Osteocyte (in vitro differentiated cells): ENCODE measurements at regions not wholly inside any gene's neighbourhood (a gene's known extent, or its start where the extent isn't known, plus 50 kb on each side); places are given as distances from the start of the nearest gene placed in this dataset.

Experiments used
- DNase-seq: peaks from one replicate; pipeline ENCODE4 v3.0.0; 2021; ENCODE audit warnings: mixed read lengths; ENCODE audit not compliant: unreplicated experiment; ENCODE audit errors: extremely low spot score
- H3K27ac Mint-ChIP-seq: one replicate; pipeline ENCODE4 v1.8.0; 2021; ENCODE audit warnings: mild to moderate bottlenecking, mixed read lengths; ENCODE audit not compliant: unreplicated experiment
- H3K27me3 Mint-ChIP-seq: one replicate; pipeline ENCODE4 v1.8.0; 2021; ENCODE audit warnings: mixed read lengths; ENCODE audit not compliant: unreplicated experiment
- H3K36me3 Mint-ChIP-seq: one replicate; pipeline ENCODE4 v1.8.0; 2021; ENCODE audit warnings: mixed read lengths; ENCODE audit not compliant: unreplicated experiment
- H3K4me1 Mint-ChIP-seq: one replicate; pipeline ENCODE4 v1.8.0; 2021; ENCODE audit warnings: mixed read lengths; ENCODE audit not compliant: unreplicated experiment
- H3K4me3 Mint-ChIP-seq: one replicate; pipeline ENCODE4 v1.8.0; 2021; ENCODE audit warnings: mild to moderate bottlenecking, moderate library complexity, mixed read lengths; ENCODE audit not compliant: unreplicated experiment
- H3K9me3 Mint-ChIP-seq: one replicate; pipeline ENCODE4 v1.8.0; 2021; ENCODE audit warnings: mixed read lengths; ENCODE audit not compliant: unreplicated experiment
- CTCF ChIP-seq: fragments of 200-600 bp; sonication (generic); IDR thresholded peaks from 2 replicates; pipeline ENCODE4 v1.5.0; 2021; ENCODE audit warnings: antibody characterized with exemption, mild to moderate bottlenecking, moderate library complexity

DNA sequence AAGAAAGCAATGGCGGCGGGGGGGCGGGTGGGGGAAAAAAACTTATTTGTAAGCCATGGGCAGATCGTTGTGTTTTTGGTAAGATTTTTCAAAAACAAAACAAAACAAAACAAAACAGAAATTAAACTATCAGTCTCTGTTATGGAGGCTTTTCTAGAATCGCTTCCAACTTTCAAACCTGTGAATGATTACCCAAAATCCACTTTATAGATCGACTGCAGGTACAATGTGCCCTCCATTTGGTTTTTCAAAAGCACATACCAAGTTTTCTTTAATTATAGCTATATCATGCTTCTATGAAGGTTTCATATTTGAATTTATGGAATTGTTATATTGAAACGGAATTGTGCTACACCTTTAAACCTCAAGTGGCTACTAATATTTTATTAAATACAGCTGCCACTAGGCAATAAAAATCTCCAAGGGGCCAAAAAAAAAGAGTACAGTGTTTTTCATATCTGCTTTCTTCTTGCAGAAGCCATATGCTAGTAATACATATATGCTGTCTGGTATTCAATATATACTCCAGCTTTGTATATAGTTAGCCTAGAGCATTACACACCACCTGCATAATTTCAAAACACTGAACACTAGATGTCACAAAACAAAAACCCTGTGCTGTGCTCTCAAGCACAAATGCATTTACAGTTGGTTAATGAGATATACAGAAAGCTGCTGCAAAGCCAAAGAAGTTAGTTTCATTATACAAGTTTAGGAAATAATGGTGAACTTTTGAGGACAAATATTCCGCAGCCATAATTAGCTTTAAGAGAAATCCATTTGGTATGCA lies 683.8 kb upstream of the NR2F2 start:
- H3K36me3 Mint-ChIP-seq, result no peaks in the 10 kb centered on the region
- no peak for DNase-seq
- no peaks in the 10 kb centered on the region for H3K27me3 Mint-ChIP-seq
- peaks cover 6% of the 10 kb centered on the region for H3K9me3 Mint-ChIP-seq
- H3K4me1 Mint-ChIP-seq, result no peaks in the 10 kb centered on the region
- no peak overlapping the region for H3K4me3 Mint-ChIP-seq
- no peak for TF ChIP-seq CTCF
- H3K27ac Mint-ChIP-seq, result no peak overlapping the region

DNA sequence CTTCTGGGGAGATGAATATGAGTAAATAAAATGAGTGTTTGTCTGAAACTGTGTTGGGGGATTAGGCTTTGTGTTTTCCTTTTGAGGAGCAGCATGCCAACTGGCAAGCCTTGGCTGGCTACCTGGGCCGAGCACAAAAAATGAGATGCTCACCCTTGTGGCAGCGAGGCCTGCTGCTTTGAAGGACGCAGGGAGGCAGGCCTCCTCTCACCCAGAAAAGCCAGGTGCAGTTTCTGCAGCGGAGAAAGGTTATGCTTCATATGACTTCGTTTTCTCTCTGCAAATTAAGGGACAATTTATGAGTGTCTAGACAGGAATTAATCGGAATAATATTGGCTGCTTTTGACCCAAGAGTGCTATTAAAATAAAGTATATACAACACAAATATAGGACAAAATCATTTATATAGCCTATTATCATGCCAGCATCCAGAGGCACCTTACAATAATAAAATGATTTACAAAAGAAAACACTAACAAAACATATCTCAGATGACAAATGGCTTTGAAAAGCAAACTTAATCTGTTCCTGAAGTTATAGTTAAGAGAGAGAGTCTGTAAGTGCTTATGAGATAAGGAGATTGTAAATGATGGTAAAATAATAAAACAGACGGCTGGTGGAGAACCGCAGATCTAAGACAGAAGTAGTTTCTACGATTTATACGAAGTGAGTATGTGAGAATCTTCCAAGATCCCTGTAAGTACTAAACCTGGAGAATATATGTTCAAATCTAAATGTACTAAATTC lies 682.8 kb upstream of the NR2F2 start:
- H3K27ac Mint-ChIP-seq, result no peak overlapping the region
- H3K9me3 Mint-ChIP-seq, result peaks cover 6% of the 10 kb centered on the region
- H3K27me3 Mint-ChIP-seq, result no peaks in the 10 kb centered on the region
- H3K36me3 Mint-ChIP-seq, result no peaks in the 10 kb centered on the region
- TF ChIP-seq CTCF, result no peak
- no peaks in the 10 kb centered on the region for H3K4me1 Mint-ChIP-seq
- H3K4me3 Mint-ChIP-seq, result no peak overlapping the region
- DNase-seq, result no peak

DNA sequence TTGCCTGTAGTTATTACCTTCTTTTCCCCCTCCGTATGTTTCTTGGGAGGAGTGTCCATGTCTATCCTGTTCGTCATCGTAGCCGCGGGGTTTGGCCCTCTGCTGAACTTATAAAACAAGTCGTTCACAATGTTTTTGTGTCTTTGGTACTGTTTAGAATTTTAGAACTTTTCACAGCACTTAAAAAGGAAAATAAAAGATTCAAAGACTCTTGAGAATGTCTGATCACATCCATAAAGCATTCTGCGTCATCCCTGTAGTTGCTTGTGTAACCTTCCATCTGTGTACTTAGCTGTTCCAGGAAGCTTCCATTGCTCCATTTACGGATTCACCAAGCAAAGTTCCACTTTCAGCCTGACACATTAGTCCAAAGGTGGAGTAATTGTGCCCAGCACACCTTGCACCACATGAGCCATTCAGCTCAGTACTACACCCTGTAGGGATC lies 677.1 kb upstream of the NR2F2 start:
- Mint-ChIP-seq H3K4me1 (peaks cover 29% of the 10 kb centered on the region), H3K9me3 (no peaks in the 10 kb centered on the region), H3K36me3 (peaks cover 3% of the 10 kb centered on the region), H3K27ac (no peak overlapping the region), H3K4me3 (no peak overlapping the region), H3K27me3 (no peaks in the 10 kb centered on the region)
- no peak for TF ChIP-seq CTCF
- no peak for DNase-seq

DNA sequence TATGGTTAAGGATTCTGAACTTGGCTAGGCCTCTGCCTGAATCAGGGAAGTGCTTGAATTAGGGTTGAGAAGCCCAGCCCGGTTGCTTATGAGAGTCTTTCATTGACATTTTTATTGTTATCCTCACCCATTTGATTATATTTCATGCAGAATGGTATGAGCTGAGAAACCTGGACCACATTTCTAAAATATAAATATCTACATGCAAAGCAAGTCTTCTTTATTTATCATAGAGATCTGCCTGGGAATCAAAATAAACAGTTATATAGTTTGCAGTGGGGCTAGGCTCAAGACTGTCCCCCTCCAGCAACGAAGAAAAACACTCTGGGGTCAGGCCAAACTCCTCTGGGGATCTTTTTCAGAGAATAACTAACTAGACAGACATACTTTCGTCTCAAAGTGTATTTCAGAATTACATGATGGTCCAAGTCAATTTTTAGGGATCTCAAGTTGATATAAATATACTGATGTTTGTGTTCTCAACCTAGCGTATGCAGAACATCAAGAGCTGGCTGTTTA lies 675.4 kb upstream of the NR2F2 start:
- no peak for TF ChIP-seq CTCF
- H3K9me3 Mint-ChIP-seq, result no peaks in the 10 kb centered on the region
- peak overlapping the region; percentile 80 for H3K27ac Mint-ChIP-seq
- no peak for DNase-seq
- no peaks in the 10 kb centered on the region for H3K27me3 Mint-ChIP-seq
- H3K4me3 Mint-ChIP-seq, result no peak overlapping the region
- peaks cover 3% of the 10 kb centered on the region for H3K36me3 Mint-ChIP-seq
- H3K4me1 Mint-ChIP-seq, result peaks cover 39% of the 10 kb centered on the region

GRCh38 chr15:95656595-95656994 lies 673.9 kb upstream of the NR2F2 start:
- TF ChIP-seq CTCF, result no peak
- Mint-ChIP-seq H3K4me1 (peaks cover 39% of the 10 kb centered on the region), H3K27me3 (no peaks in the 10 kb centered on the region), H3K9me3 (no peaks in the 10 kb centered on the region), H3K27ac (peak overlapping the region; percentile 80), H3K4me3 (no peak overlapping the region), H3K36me3 (peaks cover 3% of the 10 kb centered on the region)
- DNase-seq, result no peak
